Body of pancreas (tissue), 4 donors: ENCODE measurements at regions not wholly inside any gene's neighbourhood (a gene's known extent, or its start where the extent isn't known, plus 50 kb on each side); places are given as distances from the start of the nearest gene placed in this dataset.

ENCODE experiments used
- POLR2A ChIP-seq, 3 donors: fragments of 450-650 bp; IDR thresholded peaks; one replicate each; pipeline ENCODE4 v1.6.1; 2016; ENCODE audit warnings: antibody characterized with exemption in 3 of 3, mild to moderate bottlenecking in 2 of 3
- TF ChIP-seq, protein P1 (sequence below), 7 experiments: fragments of 450-650 bp in 4 of 7; fragments of 200-600 bp in 3 of 7; sonication (generic) in 3 of 7; IDR thresholded peaks; one replicate each; pipeline ENCODE4 v1.5.1; 2016 to 2019; ENCODE audit warnings: antibody characterized with exemption in 7 of 7

DNA sequence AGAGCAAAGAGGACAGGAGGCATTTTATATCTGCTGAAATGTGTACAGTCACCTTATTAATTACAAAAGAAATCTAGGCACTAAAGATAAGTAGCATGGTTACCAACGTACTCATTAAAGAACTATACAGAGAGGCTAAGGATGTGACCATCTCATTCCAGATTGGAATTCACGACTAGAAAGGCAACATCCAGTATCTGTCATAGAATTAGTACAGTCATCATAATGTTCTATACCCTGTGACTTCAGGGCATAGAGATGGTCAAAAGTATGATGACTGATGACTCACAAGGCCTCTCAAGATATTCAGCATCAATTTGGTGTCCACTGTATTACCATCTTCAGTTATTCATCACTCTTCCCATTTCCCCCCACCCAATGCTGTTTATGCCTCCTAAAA, 144.0 kb upstream of the PLEKHG7 start:
- TF ChIP-seq, protein P1, sequence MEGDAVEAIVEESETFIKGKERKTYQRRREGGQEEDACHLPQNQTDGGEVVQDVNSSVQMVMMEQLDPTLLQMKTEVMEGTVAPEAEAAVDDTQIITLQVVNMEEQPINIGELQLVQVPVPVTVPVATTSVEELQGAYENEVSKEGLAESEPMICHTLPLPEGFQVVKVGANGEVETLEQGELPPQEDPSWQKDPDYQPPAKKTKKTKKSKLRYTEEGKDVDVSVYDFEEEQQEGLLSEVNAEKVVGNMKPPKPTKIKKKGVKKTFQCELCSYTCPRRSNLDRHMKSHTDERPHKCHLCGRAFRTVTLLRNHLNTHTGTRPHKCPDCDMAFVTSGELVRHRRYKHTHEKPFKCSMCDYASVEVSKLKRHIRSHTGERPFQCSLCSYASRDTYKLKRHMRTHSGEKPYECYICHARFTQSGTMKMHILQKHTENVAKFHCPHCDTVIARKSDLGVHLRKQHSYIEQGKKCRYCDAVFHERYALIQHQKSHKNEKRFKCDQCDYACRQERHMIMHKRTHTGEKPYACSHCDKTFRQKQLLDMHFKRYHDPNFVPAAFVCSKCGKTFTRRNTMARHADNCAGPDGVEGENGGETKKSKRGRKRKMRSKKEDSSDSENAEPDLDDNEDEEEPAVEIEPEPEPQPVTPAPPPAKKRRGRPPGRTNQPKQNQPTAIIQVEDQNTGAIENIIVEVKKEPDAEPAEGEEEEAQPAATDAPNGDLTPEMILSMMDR (IDR thresholded peaks at IDR 0.05), result no peak
- TF ChIP-seq POLR2A (IDR thresholded peaks at IDR 0.05), result no peak
